Progenitor cell of endocrine pancreas (in vitro differentiated cells): ENCODE measurements at regions not wholly inside any gene's neighbourhood (a gene's known extent, or its start where the extent isn't known, plus 50 kb on each side); places are given as distances from the start of the nearest gene placed in this dataset.

Source experiments
- DNase-seq: peaks from one replicate; pipeline ENCODE4 v3.0.0; 2021; ENCODE audit warnings: low spot score; ENCODE audit not compliant: unreplicated experiment
- H3K27ac Mint-ChIP-seq: 2 replicates; pipeline ENCODE4 v1.8.0; 2021; ENCODE audit warnings: mild to moderate bottlenecking, moderate library complexity, mixed read lengths
- H3K27me3 Mint-ChIP-seq: 2 replicates; pipeline ENCODE4 v1.8.0; 2021; ENCODE audit warnings: mixed read lengths
- H3K36me3 Mint-ChIP-seq: 2 replicates; pipeline ENCODE4 v1.8.0; 2022; ENCODE audit warnings: mixed read lengths; ENCODE audit not compliant: insufficient read depth
- H3K4me1 Mint-ChIP-seq: 2 replicates; pipeline ENCODE4 v1.8.0; 2021; ENCODE audit warnings: low read depth, mixed read lengths
- H3K4me3 Mint-ChIP-seq: 2 replicates; pipeline ENCODE4 v1.8.0; 2021; ENCODE audit warnings: low read depth, mild to moderate bottlenecking, moderate library complexity, mixed read lengths
- H3K9me3 Mint-ChIP-seq: 2 replicates; pipeline ENCODE4 v1.8.0; 2021; ENCODE audit warnings: low read depth, mixed read lengths
- TF ChIP-seq, protein P1 (sequence below): fragments of 200-600 bp; sonication (generic); IDR thresholded peaks from one replicate; pipeline ENCODE4 v1.5.0; 2021; ENCODE audit warnings: antibody characterized with exemption, mild to moderate bottlenecking; ENCODE audit not compliant: unreplicated experiment

DNA sequence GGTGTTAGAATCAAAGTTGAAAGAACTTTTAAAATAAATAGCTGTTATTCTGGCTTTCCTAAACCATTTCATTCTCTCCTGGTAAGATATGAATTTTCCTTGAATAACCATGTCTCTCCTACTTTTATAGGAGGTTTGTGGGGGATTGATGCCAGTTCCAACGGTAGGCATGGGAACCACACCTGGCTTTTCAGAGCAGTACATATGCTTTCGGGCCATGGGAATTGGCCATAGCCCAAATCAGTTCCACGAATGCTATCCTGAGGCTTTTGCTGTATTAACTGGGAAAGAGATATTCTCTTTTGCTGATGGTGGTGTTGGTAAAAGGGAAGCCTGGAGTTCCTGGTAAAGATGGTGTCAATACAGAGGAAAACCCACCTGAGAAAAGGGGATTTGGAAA, 396.2 kb upstream of the ZNF385D start:
- TF ChIP-seq, protein P1, sequence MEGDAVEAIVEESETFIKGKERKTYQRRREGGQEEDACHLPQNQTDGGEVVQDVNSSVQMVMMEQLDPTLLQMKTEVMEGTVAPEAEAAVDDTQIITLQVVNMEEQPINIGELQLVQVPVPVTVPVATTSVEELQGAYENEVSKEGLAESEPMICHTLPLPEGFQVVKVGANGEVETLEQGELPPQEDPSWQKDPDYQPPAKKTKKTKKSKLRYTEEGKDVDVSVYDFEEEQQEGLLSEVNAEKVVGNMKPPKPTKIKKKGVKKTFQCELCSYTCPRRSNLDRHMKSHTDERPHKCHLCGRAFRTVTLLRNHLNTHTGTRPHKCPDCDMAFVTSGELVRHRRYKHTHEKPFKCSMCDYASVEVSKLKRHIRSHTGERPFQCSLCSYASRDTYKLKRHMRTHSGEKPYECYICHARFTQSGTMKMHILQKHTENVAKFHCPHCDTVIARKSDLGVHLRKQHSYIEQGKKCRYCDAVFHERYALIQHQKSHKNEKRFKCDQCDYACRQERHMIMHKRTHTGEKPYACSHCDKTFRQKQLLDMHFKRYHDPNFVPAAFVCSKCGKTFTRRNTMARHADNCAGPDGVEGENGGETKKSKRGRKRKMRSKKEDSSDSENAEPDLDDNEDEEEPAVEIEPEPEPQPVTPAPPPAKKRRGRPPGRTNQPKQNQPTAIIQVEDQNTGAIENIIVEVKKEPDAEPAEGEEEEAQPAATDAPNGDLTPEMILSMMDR, result no peak
- Mint-ChIP-seq H3K36me3 (no peaks in the 10 kb centered on the region), H3K27me3 (peaks cover 2% of the 10 kb centered on the region), H3K27ac (no peak overlapping the region), H3K4me1 (no peaks in the 10 kb centered on the region), H3K4me3 (no peak overlapping the region), H3K9me3 (no peaks in the 10 kb centered on the region)
- no peak for DNase-seq

DNA sequence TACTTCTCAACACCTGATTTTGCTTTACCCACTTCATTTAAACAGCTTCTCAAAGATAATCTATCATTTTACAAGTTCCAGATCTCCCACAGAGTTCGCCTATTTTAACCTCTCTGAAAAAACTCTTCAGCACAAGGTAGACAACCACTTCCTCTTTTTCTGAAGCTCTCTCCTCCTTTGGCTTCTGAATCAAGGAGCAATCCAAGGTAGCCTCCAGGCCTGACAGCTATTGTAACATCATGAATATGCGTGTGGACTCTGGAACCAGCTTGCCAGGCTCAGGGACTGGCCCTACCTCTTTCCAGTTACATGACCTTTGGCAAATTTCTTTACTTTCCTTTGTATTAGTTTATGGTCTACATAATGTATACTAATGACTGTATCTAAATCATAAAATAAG, 405.9 kb upstream of the ZNF385D start:
- Mint-ChIP-seq H3K9me3 (no peaks in the 10 kb centered on the region), H3K4me1 (peaks cover 2% of the 10 kb centered on the region), H3K36me3 (no peaks in the 10 kb centered on the region), H3K27ac (no peak overlapping the region), H3K27me3 (peaks cover 3% of the 10 kb centered on the region), H3K4me3 (no peak overlapping the region)
- TF ChIP-seq, protein P1, result no peak
- no peak for DNase-seq

DNA sequence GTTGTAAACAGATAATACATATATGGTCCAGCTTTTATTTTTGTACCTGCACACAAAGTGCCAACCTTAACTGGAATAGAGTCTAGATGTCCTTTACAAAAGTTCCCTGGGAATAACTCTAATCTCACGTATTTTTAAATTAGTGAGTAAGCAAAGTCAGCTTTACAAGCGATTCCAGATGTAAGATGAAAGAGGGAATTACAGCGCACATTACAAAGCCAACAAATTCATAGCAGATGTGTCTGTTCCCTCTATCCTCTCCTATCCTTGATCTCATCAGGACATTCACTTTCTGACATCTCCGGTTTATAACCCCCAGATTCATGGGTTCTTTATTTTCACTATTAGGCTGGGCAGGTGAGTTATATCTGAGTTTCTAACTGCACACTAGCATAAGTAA, 406.8 kb upstream of the ZNF385D start:
- Mint-ChIP-seq H3K9me3 (no peaks in the 10 kb centered on the region), H3K4me1 (peaks cover 5% of the 10 kb centered on the region), H3K27ac (no peak overlapping the region), H3K4me3 (no peak overlapping the region), H3K27me3 (no peaks in the 10 kb centered on the region), H3K36me3 (no peaks in the 10 kb centered on the region)
- TF ChIP-seq, protein P1, result no peak
- no peak for DNase-seq

DNA sequence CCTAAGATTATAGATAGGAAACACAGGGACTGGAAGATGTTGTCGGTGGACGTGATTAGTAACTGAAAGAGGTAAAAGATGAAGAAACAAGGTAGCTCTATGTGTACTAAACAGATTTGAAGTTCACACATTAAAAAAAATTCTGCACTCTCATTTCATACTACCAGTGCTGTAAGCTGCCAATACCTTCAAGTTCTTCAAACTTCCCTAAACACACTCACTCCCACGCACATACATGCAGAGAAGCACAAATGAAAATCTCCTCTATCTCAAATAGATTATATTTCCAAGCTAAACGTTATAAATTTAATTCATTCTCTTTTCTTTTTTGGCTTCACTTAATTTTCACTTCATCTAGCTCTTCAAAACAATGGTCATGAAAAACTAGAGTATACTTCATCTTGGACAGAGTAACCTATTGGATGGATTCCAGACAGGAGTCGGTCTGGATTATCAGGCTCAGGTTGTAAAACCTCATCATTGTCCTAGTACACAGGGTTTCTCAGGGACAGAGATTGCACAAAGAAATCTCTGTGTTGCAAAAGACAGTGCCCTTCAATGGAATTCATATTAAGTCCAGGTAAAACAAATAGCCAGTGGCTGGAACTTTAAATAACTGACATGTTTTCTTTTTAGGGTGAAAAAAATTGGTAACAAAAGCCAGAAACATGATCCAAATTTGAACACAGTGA, 408.1 kb upstream of the ZNF385D start:
- H3K27me3 Mint-ChIP-seq, result no peaks in the 10 kb centered on the region
- H3K9me3 Mint-ChIP-seq, result no peaks in the 10 kb centered on the region
- no peak overlapping the region for H3K27ac Mint-ChIP-seq
- TF ChIP-seq, protein P1, result no peak
- H3K4me1 Mint-ChIP-seq, result peaks cover 5% of the 10 kb centered on the region
- H3K36me3 Mint-ChIP-seq, result no peaks in the 10 kb centered on the region
- DNase-seq, result no peak
- no peak overlapping the region for H3K4me3 Mint-ChIP-seq

DNA sequence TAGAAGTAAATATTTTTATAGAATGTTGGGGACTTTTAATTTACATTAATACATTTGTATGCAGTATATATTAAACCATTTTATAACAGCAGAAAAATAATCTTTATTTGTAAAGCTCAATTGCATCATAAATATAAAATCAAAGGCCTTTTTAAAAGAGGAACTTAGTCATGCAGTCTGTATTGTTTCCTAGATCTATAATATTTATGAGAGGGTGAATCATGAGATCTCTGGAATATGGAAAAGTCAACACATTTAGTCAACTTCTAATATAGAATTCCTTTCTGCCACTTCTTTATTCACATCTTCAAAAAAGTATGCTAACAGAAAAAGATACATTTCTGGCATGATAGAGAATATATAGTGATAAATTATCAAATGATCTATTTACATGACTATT, 410.3 kb upstream of the ZNF385D start:
- Mint-ChIP-seq H3K9me3 (no peaks in the 10 kb centered on the region), H3K27me3 (no peaks in the 10 kb centered on the region), H3K27ac (no peak overlapping the region), H3K36me3 (no peaks in the 10 kb centered on the region), H3K4me1 (peaks cover 5% of the 10 kb centered on the region), H3K4me3 (no peak overlapping the region)
- TF ChIP-seq, protein P1, result no peak
- DNase-seq, result no peak
